AG09309 (cell line): ENCODE measurements at regions not wholly inside any gene's neighbourhood (a gene's known extent, or its start where the extent isn't known, plus 50 kb on each side); places are given as distances from the start of the nearest gene placed in this dataset.

ENCODE experiments used
- DNase-seq: peaks from one replicate; pipeline ENCODE4 v3.0.0-alpha.2; 2010; ENCODE audit warnings: low read depth
- H3K4me3 ChIP-seq: 2 replicates; pipeline ENCODE4 v1.5.1; 2011; ENCODE audit warnings: mild to moderate bottlenecking, low read depth, low read length, moderate library complexity; ENCODE audit not compliant: control insufficient read depth
- CTCF ChIP-seq: IDR thresholded peaks from 2 replicates; pipeline ENCODE4 v1.5.1; 2011; ENCODE audit warnings: mild to moderate bottlenecking, low read depth, low read length, inconsistent platforms; ENCODE audit not compliant: insufficient read depth, control insufficient read depth; ENCODE audit errors: missing control alignments

GRCh38 chr9:126131066-126132010 is 195.3 kb upstream of the MVB12B start:
- no peak for DNase-seq
- no peak overlapping the region for H3K4me3 ChIP-seq
- no peak for TF ChIP-seq CTCF

- no peak for TF ChIP-seq CTCF
- DNase-seq = no peak
- H3K4me3 ChIP-seq = no peak overlapping the region
Observed at GRCh38 chr9:126132746-126133145, 193.9 kb upstream of the MVB12B start.

GRCh38 chr9:126144196-126144595 is 182.4 kb upstream of the MVB12B start:
- no peak overlapping the region for H3K4me3 ChIP-seq
- TF ChIP-seq CTCF = no peak
- no peak for DNase-seq

GRCh38 chr9:126144603-126145456 is 181.8 kb upstream of the MVB12B start:
- DNase-seq = no peak
- no peak for TF ChIP-seq CTCF
- H3K4me3 ChIP-seq = no peak overlapping the region

GRCh38 chr9:126145887-126146253 is 180.8 kb upstream of the MVB12B start:
- no peak for TF ChIP-seq CTCF
- no peak for DNase-seq
- H3K4me3 ChIP-seq = no peak overlapping the region

GRCh38 chr9:126146254-126147145 is 180.1 kb upstream of the MVB12B start:
- DNase-seq = no peak
- peak; percentile 34 for TF ChIP-seq CTCF
- H3K4me3 ChIP-seq = no peak overlapping the region
